ENCODE measurements at regions not wholly inside any gene's neighbourhood (a gene's known extent, or its start where the extent isn't known, plus 50 kb on each side); places are given as distances from the start of the nearest gene placed in this dataset.

DNA sequence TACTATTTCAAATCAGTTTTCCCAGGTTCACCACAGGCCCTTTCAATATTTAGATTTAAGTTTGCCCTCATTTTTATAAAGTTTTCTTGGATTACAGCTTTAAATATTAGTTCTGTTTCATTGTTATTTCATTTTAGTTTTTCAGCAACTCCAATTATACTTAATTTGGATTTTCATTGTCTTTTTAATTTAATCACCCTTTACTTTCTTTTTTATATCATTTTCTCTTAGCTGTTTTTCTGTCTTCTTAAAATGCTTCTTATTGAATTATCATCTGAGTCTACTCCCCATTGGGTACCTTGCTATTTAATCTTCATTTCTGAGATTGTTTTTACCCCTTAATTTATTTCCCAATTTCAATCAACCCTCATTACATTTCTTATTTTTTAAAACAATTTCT lies 160.4 kb downstream of the PAPSS1 start:
- Histone ChIP-seq H2AFZ (ENCODE audit: low read depth, low read length) (no peak overlapping the region), H3K27me3 (ENCODE audit: insufficient read depth, low read depth, low read length) (no peaks in the 10 kb centered on the region), H3K9me2 (ENCODE audit: insufficient read depth, low read length) (no peaks in the 10 kb centered on the region), H3K4me2 (ENCODE audit: low read length) (no peak overlapping the region), H3K79me2 (replicated peaks; ENCODE audit: insufficient read depth, low read length) (no peaks in the 10 kb centered on the region), H3K27ac (ENCODE audit: low read length) (no peak overlapping the region), H3K9me3 (ENCODE audit: low read length) (no peaks in the 10 kb centered on the region), H3K36me3 (ENCODE audit: insufficient read depth, low read length) (no peaks in the 10 kb centered on the region), H3K4me3 (ENCODE audit: low read length) (no peak overlapping the region), H3F3A (ENCODE audit: insufficient read depth, low read length, poor library complexity, severe bottlenecking) (no peaks in the 10 kb centered on the region), H4K20me1 (ENCODE audit: insufficient read depth) (no peaks in the 10 kb centered on the region), H3K9ac (ENCODE audit: low read length) (no peak overlapping the region)
- no peak for TF ChIP-seq MXI1 (conservative IDR thresholded peaks at IDR 0.05; ENCODE audit: poor library complexity, severe bottlenecking)
- no peak for TF ChIP-seq TAF1 (IDR thresholded peaks at IDR 0.05; ENCODE audit: low read depth)
- no peak for TF ChIP-seq EP300 (conservative IDR thresholded peaks at IDR 0.05; ENCODE audit: poor library complexity, severe bottlenecking)
- no peak for TF ChIP-seq RAD21 (conservative IDR thresholded peaks at IDR 0.05)
- no peak for TF ChIP-seq REST (IDR thresholded peaks at IDR 0.05; ENCODE audit: borderline replicate concordance)
- no peak for TF ChIP-seq EZH2 (IDR thresholded peaks at IDR 0.05; ENCODE audit: borderline replicate concordance, insufficient read depth, low read length, poor library complexity, severe bottlenecking)
- TF ChIP-seq POLR2AphosphoS5 (IDR thresholded peaks at IDR 0.05) = no peak
- no peak for TF ChIP-seq SMC3 (conservative IDR thresholded peaks at IDR 0.05; ENCODE audit: poor library complexity)
- TF ChIP-seq, protein P1, sequence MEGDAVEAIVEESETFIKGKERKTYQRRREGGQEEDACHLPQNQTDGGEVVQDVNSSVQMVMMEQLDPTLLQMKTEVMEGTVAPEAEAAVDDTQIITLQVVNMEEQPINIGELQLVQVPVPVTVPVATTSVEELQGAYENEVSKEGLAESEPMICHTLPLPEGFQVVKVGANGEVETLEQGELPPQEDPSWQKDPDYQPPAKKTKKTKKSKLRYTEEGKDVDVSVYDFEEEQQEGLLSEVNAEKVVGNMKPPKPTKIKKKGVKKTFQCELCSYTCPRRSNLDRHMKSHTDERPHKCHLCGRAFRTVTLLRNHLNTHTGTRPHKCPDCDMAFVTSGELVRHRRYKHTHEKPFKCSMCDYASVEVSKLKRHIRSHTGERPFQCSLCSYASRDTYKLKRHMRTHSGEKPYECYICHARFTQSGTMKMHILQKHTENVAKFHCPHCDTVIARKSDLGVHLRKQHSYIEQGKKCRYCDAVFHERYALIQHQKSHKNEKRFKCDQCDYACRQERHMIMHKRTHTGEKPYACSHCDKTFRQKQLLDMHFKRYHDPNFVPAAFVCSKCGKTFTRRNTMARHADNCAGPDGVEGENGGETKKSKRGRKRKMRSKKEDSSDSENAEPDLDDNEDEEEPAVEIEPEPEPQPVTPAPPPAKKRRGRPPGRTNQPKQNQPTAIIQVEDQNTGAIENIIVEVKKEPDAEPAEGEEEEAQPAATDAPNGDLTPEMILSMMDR (IDR thresholded peaks at IDR 0.05; ENCODE audit: poor library complexity, severe bottlenecking) = no peak

DNA sequence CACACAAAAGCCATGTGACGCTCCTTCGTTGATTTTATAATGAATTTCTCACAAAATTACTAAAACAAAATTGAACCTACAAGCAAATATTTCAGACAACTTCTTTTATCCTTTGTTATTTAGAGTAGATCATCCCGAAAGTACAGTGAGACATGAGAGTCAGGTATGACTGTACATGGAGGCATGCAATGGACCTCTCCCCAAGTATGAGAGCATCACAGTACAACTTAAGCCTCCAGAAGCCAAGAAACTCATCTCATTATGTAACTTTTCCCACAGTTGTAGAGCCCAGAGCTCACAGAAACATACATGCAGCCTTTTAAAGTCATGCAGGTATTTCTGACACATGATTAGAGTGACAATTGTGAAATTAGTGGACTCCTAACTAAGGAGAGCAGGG lies 167.7 kb downstream of the PAPSS1 start:
- no peaks in the 10 kb centered on the region for H3K9me3 ChIP-seq (ENCODE audit: low read length)
- H3K36me3 ChIP-seq (ENCODE audit: insufficient read depth, low read length) = no peaks in the 10 kb centered on the region
- H3K79me2 ChIP-seq (replicated peaks; ENCODE audit: insufficient read depth, low read length) = no peaks in the 10 kb centered on the region
- TF ChIP-seq TAF1 (IDR thresholded peaks at IDR 0.05; ENCODE audit: low read depth) (no peak), REST (IDR thresholded peaks at IDR 0.05; ENCODE audit: borderline replicate concordance) (no peak), RAD21 (conservative IDR thresholded peaks at IDR 0.05) (no peak), EZH2 (IDR thresholded peaks at IDR 0.05; ENCODE audit: borderline replicate concordance, insufficient read depth, low read length, poor library complexity, severe bottlenecking) (no peak), EP300 (conservative IDR thresholded peaks at IDR 0.05; ENCODE audit: poor library complexity, severe bottlenecking) (no peak), SMC3 (conservative IDR thresholded peaks at IDR 0.05; ENCODE audit: poor library complexity) (no peak), MXI1 (conservative IDR thresholded peaks at IDR 0.05; ENCODE audit: poor library complexity, severe bottlenecking) (no peak), POLR2AphosphoS5 (IDR thresholded peaks at IDR 0.05) (no peak)
- TF ChIP-seq, protein P1 (IDR thresholded peaks at IDR 0.05; ENCODE audit: poor library complexity, severe bottlenecking) = no peak
- H2AFZ ChIP-seq (ENCODE audit: low read depth, low read length) = no peak overlapping the region
- H3K4me2 ChIP-seq (ENCODE audit: low read length) = no peak overlapping the region
- H3K9me2 ChIP-seq (ENCODE audit: insufficient read depth, low read length) = no peaks in the 10 kb centered on the region
- H3K27me3 ChIP-seq (ENCODE audit: insufficient read depth, low read depth, low read length) = no peaks in the 10 kb centered on the region
- no peaks in the 10 kb centered on the region for H3F3A ChIP-seq (ENCODE audit: insufficient read depth, low read length, poor library complexity, severe bottlenecking)
- no peak overlapping the region for H3K9ac ChIP-seq (ENCODE audit: low read length)
- no peaks in the 10 kb centered on the region for H4K20me1 ChIP-seq (ENCODE audit: insufficient read depth)
- H3K4me3 ChIP-seq (ENCODE audit: low read length) = no peak overlapping the region
- no peak overlapping the region for H3K27ac ChIP-seq (ENCODE audit: low read length)

Measured in neural cell (in vitro differentiated cells).